Islet precursor cell (in vitro differentiated cells): ENCODE measurements at regions not wholly inside any gene's neighbourhood (a gene's known extent, or its start where the extent isn't known, plus 50 kb on each side); places are given as distances from the start of the nearest gene placed in this dataset.
A peak's percentile ranks its signal among the peaks of the same experiment; 100 is the strongest.
"Not testable (repeated sequence)": the region's sequence is repeated elsewhere in the genome, so short reads cannot be mapped to it uniquely, and the experiment has no call there.

Source experiments
- DNase-seq: peaks from one replicate; pipeline ENCODE4 v3.0.0-alpha.2; 2018

GRCh38 chr15:23225756-23226729 is 89.4 kb upstream of the GOLGA6L1 start:
- DNase-seq: peak; percentile 33

GRCh38 chr15:23209452-23209851 is 72.8 kb upstream of the GOLGA6L1 start:
- DNase-seq: peak; percentile 2

- peak; percentile 19 for DNase-seq
These were observed 63.3 kb upstream of the GOLGA6L1 start for GRCh38 chr15:23199811-23200465.

- DNase-seq: not testable (repeated sequence)
These were observed 61.8 kb upstream of the GOLGA6L1 start for GRCh38 chr15:23198375-23198774.

GRCh38 chr15:23192313-23192712 is 55.7 kb upstream of the GOLGA6L1 start:
- DNase-seq: not testable (repeated sequence)
